Naive thymus-derived CD4-positive, alpha-beta T cell (primary cell): ENCODE measurements at regions not wholly inside any gene's neighbourhood (a gene's known extent, or its start where the extent isn't known, plus 50 kb on each side); places are given as distances from the start of the nearest gene placed in this dataset.

ENCODE experiments used
- ATAC-seq: fragments of 150-1000 bp; cut with Tn5 transposase; 2 replicates; pipeline ENCODE4 v1.10.0; 2021; ENCODE audit warnings: mild to moderate bottlenecking, moderate library complexity
- CTCF ChIA-PET: fragments of 350-600 bp; sonication (Branson Sonifier 250); formaldehyde crosslinking; loops from one replicate; lab custom pipeline; 2021; ENCODE audit warnings: antibody characterized with exemption; lab: Charles Lee
- POLR2A ChIA-PET: fragments of 350-600 bp; sonication (Branson Sonifier 250); formaldehyde crosslinking; loops from one replicate; lab custom pipeline; 2021; ENCODE audit warnings: antibody characterized with exemption, inconsistent platforms; lab: Charles Lee
- DNase-seq, 9 donors: peaks; one replicate each; pipeline versions ENCODE4 v3.0.0 to v3.0.0-alpha.2; 2020 to 2022; ENCODE audit warnings: mixed read lengths in 1 of 9
- H3K27ac ChIP-seq: one replicate; pipeline ENCODE4 v1.7.0; 2013; ENCODE audit warnings: mild to moderate bottlenecking, low read depth, low read length, moderate library complexity
- H3K27me3 ChIP-seq, 2 donors: one replicate each; pipeline ENCODE4 v1.7.0; 2013; ENCODE audit warnings: low read length in 2 of 2, mild to moderate bottlenecking in 2 of 2, moderate library complexity in 2 of 2; ENCODE audit not compliant: control insufficient read depth in 2 of 2, insufficient read depth in 2 of 2
- H3K36me3 ChIP-seq, 3 experiments: 1 replicate in 2 of 3; 2 replicates in 1 of 3; pipeline ENCODE4 v1.7.0; 2013; ENCODE audit warnings: low read length in 3 of 3, mild to moderate bottlenecking in 3 of 3, moderate library complexity in 1 of 3; ENCODE audit not compliant: insufficient read depth in 3 of 3, control insufficient read depth in 2 of 3
- H3K4me1 ChIP-seq, 2 donors: one replicate each; pipeline ENCODE4 v1.7.0; 2013; ENCODE audit warnings: low read length in 2 of 2, mild to moderate bottlenecking in 2 of 2, moderate library complexity in 1 of 2; ENCODE audit not compliant: control insufficient read depth in 2 of 2, insufficient read depth in 2 of 2
- H3K4me3 ChIP-seq: 2 replicates; pipeline ENCODE4 v1.7.0; 2013; ENCODE audit warnings: mild to moderate bottlenecking, low read length
- H3K9me3 ChIP-seq, 3 experiments: 1 replicate in 2 of 3; 2 replicates in 1 of 3; pipeline ENCODE4 v1.7.0; 2013; ENCODE audit warnings: low read length in 3 of 3; ENCODE audit not compliant: control insufficient read depth in 2 of 3
- H3K27ac Mint-ChIP-seq, 9 donors: one replicate each; pipeline ENCODE4 v1.8.0; 2020 to 2022; ENCODE audit warnings: mixed read lengths in 9 of 9, mild to moderate bottlenecking in 8 of 9, moderate library complexity in 5 of 9, inconsistent platforms in 2 of 9
- H3K27me3 Mint-ChIP-seq, 5 donors: one replicate each; pipeline ENCODE4 v1.8.0; 2021 to 2022; ENCODE audit warnings: mixed read lengths in 5 of 5, mild to moderate bottlenecking in 1 of 5
- H3K36me3 Mint-ChIP-seq, 5 donors: one replicate each; pipeline ENCODE4 v1.8.0; 2020 to 2022; ENCODE audit warnings: mixed read lengths in 5 of 5, mild to moderate bottlenecking in 3 of 5, inconsistent platforms in 1 of 5
- H3K4me1 Mint-ChIP-seq, 7 donors: one replicate each; pipeline ENCODE4 v1.8.0; 2020 to 2022; ENCODE audit warnings: mixed read lengths in 7 of 7, mild to moderate bottlenecking in 3 of 7, inconsistent platforms in 1 of 7
- H3K4me3 Mint-ChIP-seq, 10 donors: one replicate each; pipeline ENCODE4 v1.8.0; 2020 to 2022; ENCODE audit warnings: mild to moderate bottlenecking in 10 of 10, mixed read lengths in 10 of 10, moderate library complexity in 6 of 10, inconsistent platforms in 2 of 10
- H3K9me3 Mint-ChIP-seq, 11 donors: one replicate each; pipeline ENCODE4 v1.8.0; 2020 to 2022; ENCODE audit warnings: mixed read lengths in 11 of 11, mild to moderate bottlenecking in 4 of 11, inconsistent platforms in 1 of 11, moderate library complexity in 1 of 11
- intact Hi-C, 2 donors: fragments of 100-400 bp; cut with micrococcal nuclease; formaldehyde crosslinking; loops; one replicate each; pipeline ENCODE4 v1.15.1; 2023

DNA sequence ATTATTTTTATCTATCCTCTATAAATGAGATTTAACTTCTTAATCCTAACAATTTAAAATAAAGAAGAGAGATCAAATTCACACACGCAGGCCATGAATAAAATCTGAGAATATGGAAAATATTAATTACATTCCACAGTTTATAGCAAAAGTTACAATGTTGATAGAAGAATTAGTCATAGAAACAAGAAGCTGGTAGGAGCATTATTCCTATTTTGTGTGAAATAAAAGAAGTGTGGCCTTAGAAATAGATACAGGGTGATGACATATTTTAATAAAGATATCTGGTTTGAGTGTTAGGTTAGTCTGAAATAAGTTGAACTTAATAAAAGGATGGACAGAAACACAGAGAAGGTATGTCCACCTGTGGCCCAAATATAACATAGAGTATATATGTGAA lies 790.4 kb upstream of the NUDT12 start:
- no peak overlapping the region for H3K27ac Mint-ChIP-seq
- DNase-seq = no peak
- intact Hi-C loops = no loop called here

DNA sequence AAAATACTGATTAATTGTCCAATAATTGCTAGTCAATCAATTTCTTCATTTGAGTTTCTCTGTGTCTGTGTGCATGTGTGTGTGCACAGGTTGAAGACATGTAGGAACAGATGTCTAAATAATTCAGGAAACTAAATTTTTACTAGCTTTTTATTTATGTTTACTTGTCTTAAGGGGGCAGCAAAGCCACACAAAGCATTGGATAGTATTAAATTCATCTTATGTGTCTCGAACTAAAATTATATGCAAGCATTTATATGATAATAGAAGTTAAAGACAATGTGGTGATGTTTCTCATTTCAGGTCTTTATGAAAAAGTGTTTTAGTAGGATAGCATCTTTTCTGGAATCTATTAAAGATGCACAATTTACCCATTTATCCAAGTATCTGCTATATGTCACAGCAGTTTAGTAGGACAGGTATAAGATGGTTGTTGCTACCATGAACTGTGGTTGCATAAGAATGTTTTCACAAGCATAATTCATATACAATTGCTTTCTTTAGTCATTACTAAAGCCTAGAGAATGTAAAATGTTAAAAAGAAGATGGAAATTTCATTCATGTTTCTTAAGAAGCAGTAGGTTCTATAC lies 784.6 kb upstream of the NUDT12 start:
- no peaks in the 10 kb centered on the region for H3K9me3 ChIP-seq
- no peaks in the 10 kb centered on the region for H3K4me1 ChIP-seq
- no peak overlapping the region for H3K4me3 ChIP-seq
- H3K4me1 Mint-ChIP-seq = no peaks in the 10 kb centered on the region
- no peaks in the 10 kb centered on the region for H3K36me3 ChIP-seq
- no peak for ATAC-seq
- no peaks in the 10 kb centered on the region for H3K27me3 Mint-ChIP-seq
- H3K27ac ChIP-seq = no peak overlapping the region
- intact Hi-C loops = no loop called here
- no peaks in the 10 kb centered on the region for H3K27me3 ChIP-seq
- no peak overlapping the region for H3K4me3 Mint-ChIP-seq
- ChIA-PET CTCF (no interaction called here), POLR2A (no interaction called here)
- no peaks in the 10 kb centered on the region for H3K36me3 Mint-ChIP-seq
- H3K27ac Mint-ChIP-seq = no peak overlapping the region
- peaks cover 0 to 6% (median 1%) of the 10 kb centered on the region in 11 donors for H3K9me3 Mint-ChIP-seq
- no peak for DNase-seq

More for the DNA sequence above, 790.4 kb upstream of the NUDT12 start:
- Histone ChIP-seq H3K4me1 (no peaks in the 10 kb centered on the region), H3K4me3 (no peak overlapping the region), H3K9me3 (no peaks in the 10 kb centered on the region), H3K27me3 (no peaks in the 10 kb centered on the region), H3K36me3 (no peaks in the 10 kb centered on the region), H3K27ac (no peak overlapping the region)
- Mint-ChIP-seq H3K4me3 (no peak overlapping the region), H3K27me3 (no peaks in the 10 kb centered on the region), H3K9me3 (peaks cover 0 to 6% (median 0%) of the 10 kb centered on the region in 11 donors), H3K36me3 (no peaks in the 10 kb centered on the region), H3K4me1 (no peaks in the 10 kb centered on the region)
- ATAC-seq = no peak
- POLR2A ChIA-PET = no interaction called here
- CTCF ChIA-PET = no interaction called here

DNA sequence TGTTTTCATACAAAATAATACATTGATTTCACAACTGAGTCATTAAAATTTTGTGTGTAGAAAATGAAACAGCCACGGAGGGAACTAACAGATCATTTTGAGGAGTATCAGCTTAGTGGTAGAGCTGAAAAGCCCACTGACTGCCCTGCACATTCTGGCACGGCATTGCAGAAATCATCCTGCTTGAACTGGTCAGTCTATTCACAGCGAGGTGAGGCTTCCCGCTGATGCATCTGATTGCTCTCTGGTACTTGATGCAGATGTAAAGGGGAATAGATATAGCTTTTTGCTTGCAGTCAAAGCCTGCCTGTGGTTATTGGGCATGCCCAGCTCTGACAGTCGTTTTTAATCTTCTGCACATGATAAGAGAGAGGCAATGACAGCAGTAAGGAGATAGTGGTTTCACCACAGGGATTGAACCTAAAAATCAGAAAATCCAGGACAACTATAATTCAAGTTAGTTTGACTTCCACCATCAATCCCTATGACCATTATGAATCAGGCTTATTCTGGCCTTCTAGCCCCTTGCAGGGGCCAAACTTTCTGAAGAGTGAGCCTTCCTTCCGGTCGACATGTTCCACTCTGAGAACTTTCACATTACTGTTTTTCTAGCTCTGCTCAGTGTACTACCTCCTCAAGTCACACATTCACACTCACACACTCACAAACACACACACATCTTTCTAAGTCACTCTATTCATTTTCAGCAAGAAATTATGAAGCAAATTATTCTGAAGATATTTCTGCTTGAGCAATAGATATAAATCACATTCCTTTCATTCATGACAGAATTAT lies 782.8 kb upstream of the NUDT12 start:
- intact Hi-C loops = no loop called here
- no peak overlapping the region for H3K27ac Mint-ChIP-seq
- DNase-seq (no peak), ATAC-seq (no peak)
- Histone ChIP-seq H3K27ac (no peak overlapping the region), H3K27me3 (no peaks in the 10 kb centered on the region), H3K4me1 (no peaks in the 10 kb centered on the region), H3K36me3 (no peaks in the 10 kb centered on the region), H3K4me3 (no peak overlapping the region), H3K9me3 (no peaks in the 10 kb centered on the region)
- CTCF ChIA-PET = no interaction called here
- no peaks in the 10 kb centered on the region for H3K4me1 Mint-ChIP-seq
- no peaks in the 10 kb centered on the region for H3K36me3 Mint-ChIP-seq
- H3K27me3 Mint-ChIP-seq = no peaks in the 10 kb centered on the region
- POLR2A ChIA-PET = no interaction called here
- peaks cover 0 to 10% (median 1%) of the 10 kb centered on the region in 11 donors for H3K9me3 Mint-ChIP-seq
- no peak overlapping the region for H3K4me3 Mint-ChIP-seq

DNA sequence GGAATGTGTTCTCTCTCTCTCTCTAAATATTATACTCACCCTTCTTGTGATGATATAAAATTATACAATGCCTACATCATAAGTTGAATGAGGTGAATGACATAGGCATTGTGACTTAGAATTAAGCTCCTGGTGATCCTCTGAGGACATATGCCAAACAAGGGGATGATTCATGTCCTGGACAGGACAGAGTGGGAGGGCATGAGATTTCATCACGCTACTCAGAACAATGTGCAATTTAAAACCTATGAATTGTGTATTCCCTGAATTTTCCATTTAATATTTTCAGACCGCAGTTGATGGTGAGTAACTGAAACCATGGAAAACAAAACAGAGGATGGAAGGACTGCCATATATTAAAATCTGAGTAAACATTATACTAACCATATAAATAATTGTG lies 782.2 kb upstream of the NUDT12 start:
- H3K27ac Mint-ChIP-seq = no peak overlapping the region
- Histone ChIP-seq H3K4me3 (no peak overlapping the region), H3K4me1 (no peaks in the 10 kb centered on the region), H3K9me3 (no peaks in the 10 kb centered on the region), H3K36me3 (no peaks in the 10 kb centered on the region), H3K27me3 (no peaks in the 10 kb centered on the region), H3K27ac (no peak overlapping the region)
- no peak overlapping the region for H3K4me3 Mint-ChIP-seq
- no peaks in the 10 kb centered on the region for H3K27me3 Mint-ChIP-seq
- intact Hi-C loops = no loop called here
- DNase-seq (no peak), ATAC-seq (no peak)
- ChIA-PET POLR2A (no interaction called here), CTCF (no interaction called here)
- H3K36me3 Mint-ChIP-seq = no peaks in the 10 kb centered on the region
- no peaks in the 10 kb centered on the region for H3K4me1 Mint-ChIP-seq
- peaks cover 0 to 10% (median 1%) of the 10 kb centered on the region in 11 donors for H3K9me3 Mint-ChIP-seq

DNA sequence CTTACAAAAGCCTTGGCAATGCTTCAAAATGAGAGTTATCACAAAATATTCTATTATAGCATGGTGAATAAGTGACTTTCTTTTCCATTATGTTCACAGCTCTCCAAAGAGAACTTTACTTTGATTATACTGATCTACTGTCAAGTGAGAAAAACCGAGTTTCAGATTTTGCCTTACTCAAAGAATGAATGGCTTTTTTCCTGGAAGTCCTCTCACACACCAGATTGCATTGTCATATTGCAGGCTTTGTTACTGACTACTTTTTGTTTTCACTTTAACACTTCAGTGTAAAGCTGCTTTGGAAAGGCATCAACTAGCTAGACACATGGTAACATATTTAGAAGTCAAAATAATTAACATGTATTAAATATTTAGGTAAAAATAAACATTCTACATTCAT lies 765.2 kb upstream of the NUDT12 start:
- H3K36me3 ChIP-seq = no peaks in the 10 kb centered on the region
- intact Hi-C loops = no loop called here
- no peak overlapping the region for H3K27ac ChIP-seq
- H3K27me3 Mint-ChIP-seq = no peaks in the 10 kb centered on the region
- H3K4me1 Mint-ChIP-seq = no peaks in the 10 kb centered on the region
- H3K4me1 ChIP-seq = no peaks in the 10 kb centered on the region
- H3K36me3 Mint-ChIP-seq = no peaks in the 10 kb centered on the region
- DNase-seq (no peak), ATAC-seq (no peak)
- no peak overlapping the region for H3K27ac Mint-ChIP-seq
- POLR2A ChIA-PET = no interaction called here
- no peak overlapping the region for H3K4me3 Mint-ChIP-seq
- H3K9me3 Mint-ChIP-seq = peaks cover 0 to 18% (median 6%) of the 10 kb centered on the region in 11 donors
- peaks cover 0 to 4% (median 0%) of the 10 kb centered on the region in 3 experiments for H3K9me3 ChIP-seq
- no peak overlapping the region for H3K4me3 ChIP-seq
- H3K27me3 ChIP-seq = no peaks in the 10 kb centered on the region
- CTCF ChIA-PET = no interaction called here

DNA sequence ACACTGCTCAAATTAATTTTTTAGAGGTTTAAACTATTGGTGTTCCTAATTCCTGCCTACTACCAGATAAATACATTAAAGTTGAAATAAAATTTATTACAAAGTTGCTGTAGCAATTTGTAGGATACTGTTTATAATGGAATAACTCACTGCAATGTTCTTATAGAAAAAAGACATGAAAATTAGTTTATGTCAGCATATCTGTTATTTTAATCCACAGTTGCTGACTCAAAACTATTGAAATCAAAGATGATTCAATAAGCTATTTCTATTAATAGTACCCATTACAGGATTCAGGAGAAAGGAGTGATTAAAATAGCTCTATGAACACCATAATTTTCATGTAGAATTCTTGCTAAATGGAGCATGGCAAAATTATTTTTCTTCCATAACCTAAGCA lies 764.4 kb upstream of the NUDT12 start:
- POLR2A ChIA-PET = no interaction called here
- intact Hi-C loops = no loop called here
- H3K4me3 Mint-ChIP-seq = no peak overlapping the region

DNA sequence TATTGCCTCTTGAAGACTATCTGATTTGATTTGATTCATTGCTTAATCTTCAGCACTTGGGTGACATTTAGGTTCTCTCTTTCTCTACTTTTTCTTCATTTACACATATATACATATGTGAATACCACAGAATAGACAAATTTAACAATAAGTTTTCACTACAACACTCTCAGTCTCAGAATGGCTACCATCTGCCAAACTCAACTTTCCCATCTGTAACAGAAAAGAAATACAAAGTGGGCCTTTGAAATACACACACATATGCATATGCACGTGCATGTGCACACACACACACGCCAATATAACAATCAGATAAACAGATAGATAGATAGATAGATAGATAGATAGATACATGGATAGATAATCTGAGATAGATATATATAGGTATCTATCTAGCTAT lies 762.8 kb upstream of the NUDT12 start:
- Histone ChIP-seq H3K4me1 (no peaks in the 10 kb centered on the region), H3K9me3 (peaks cover 0 to 2% (median 0%) of the 10 kb centered on the region in 3 experiments), H3K4me3 (no peak overlapping the region), H3K36me3 (no peaks in the 10 kb centered on the region), H3K27me3 (no peaks in the 10 kb centered on the region), H3K27ac (no peak overlapping the region)
- DNase-seq = no peak
- Mint-ChIP-seq H3K4me3 (no peak overlapping the region), H3K36me3 (no peaks in the 10 kb centered on the region), H3K9me3 (peaks cover 0 to 11% (median 1%) of the 10 kb centered on the region in 11 donors), H3K27me3 (no peaks in the 10 kb centered on the region), H3K4me1 (no peaks in the 10 kb centered on the region), H3K27ac (no peak overlapping the region)
- ATAC-seq = no peak
- CTCF ChIA-PET = no interaction called here
- POLR2A ChIA-PET = no interaction called here
- intact Hi-C loops = no loop called here

More for the DNA sequence above, 764.4 kb upstream of the NUDT12 start:
- H3K27ac ChIP-seq = no peak overlapping the region
- peaks cover 0 to 18% (median 2%) of the 10 kb centered on the region in 11 donors for H3K9me3 Mint-ChIP-seq
- H3K4me3 ChIP-seq = no peak overlapping the region
- no peaks in the 10 kb centered on the region for H3K4me1 ChIP-seq
- H3K36me3 Mint-ChIP-seq = no peaks in the 10 kb centered on the region
- CTCF ChIA-PET = no interaction called here
- no peak for DNase-seq
- no peaks in the 10 kb centered on the region for H3K36me3 ChIP-seq
- H3K9me3 ChIP-seq = peaks cover 0 to 4% (median 0%) of the 10 kb centered on the region in 3 experiments
- no peak overlapping the region for H3K27ac Mint-ChIP-seq
- no peaks in the 10 kb centered on the region for H3K27me3 Mint-ChIP-seq
- H3K4me1 Mint-ChIP-seq = no peaks in the 10 kb centered on the region
- no peaks in the 10 kb centered on the region for H3K27me3 ChIP-seq
- ATAC-seq = no peak
